ENCODE measurements at regions not wholly inside any gene's neighbourhood (a gene's known extent, or its start where the extent isn't known, plus 50 kb on each side); places are given as distances from the start of the nearest gene placed in this dataset.

- in situ Hi-C loops (cut with MboI; ENCODE audit: low sequenced_read_pairs) (no loop called here), dilution Hi-C loops (cut with HindIII; ENCODE audit: low sequenced_read_pairs, unreplicated experiment) (no loop called here), intact Hi-C loops (cut with micrococcal nuclease) (no loop called here)
- no peak overlapping the region for H3K9ac ChIP-seq (ENCODE audit: low read depth, low read length)
- H3K9me1 ChIP-seq (ENCODE audit: insufficient read depth, low read length), result no peaks in the 10 kb centered on the region
- H3K18ac ChIP-seq (ENCODE audit: low read depth, low read length), result no peak overlapping the region
- H4K8ac ChIP-seq (ENCODE audit: low read depth in 2 of 2, low read length in 2 of 2), result no peak overlapping the region
- H3K56ac ChIP-seq (ENCODE audit: extremely low read depth, insufficient read depth, low read length), result no peak overlapping the region
- BruUV-seq (replicated peaks), result no TSS peak
- no peaks in the 10 kb centered on the region for H3K9me3 ChIP-seq (ENCODE audit: control insufficient read depth, insufficient read depth, low read length)
- TF ChIP-seq RFX5 (IDR thresholded peaks at IDR 0.05; ENCODE audit: low read depth, low read length), result no peak
- TF ChIP-seq NFE2L2 (IDR thresholded peaks at IDR 0.05; ENCODE audit: low read depth, low read length), result no peak
- TF ChIP-seq CEBPB (IDR thresholded peaks at IDR 0.05; ENCODE audit: low read depth, low read length), result no peak
- TF ChIP-seq POLR2A (IDR thresholded peaks at IDR 0.05; ENCODE audit: low read depth, low read length), result no peak
- TF ChIP-seq CHD1 (IDR thresholded peaks at IDR 0.05; ENCODE audit: low read depth, low read length), result no peak
- TF ChIP-seq RCOR1 (IDR thresholded peaks at IDR 0.05; ENCODE audit: insufficient replicate concordance, low read length), result no peak
- no peak for TF ChIP-seq MXI1 (IDR thresholded peaks at IDR 0.05; ENCODE audit: borderline replicate concordance, low read depth, low read length)
- no peak for TF ChIP-seq CTCF (conservative IDR thresholded peaks at IDR 0.05; ENCODE audit: low read depth, low read length)
- no peak for TF ChIP-seq ELK1 (IDR thresholded peaks at IDR 0.05; ENCODE audit: borderline replicate concordance, low read depth, low read length)
- TF ChIP-seq RAD21 (IDR thresholded peaks at IDR 0.05; ENCODE audit: low read length), result no peak
- TF ChIP-seq USF2 (IDR thresholded peaks at IDR 0.05; ENCODE audit: low read depth, low read length), result no peak
- TF ChIP-seq FOS (IDR thresholded peaks at IDR 0.05; ENCODE audit: low read depth, low read length), result no peak
- no peak for TF ChIP-seq BHLHE40 (IDR thresholded peaks at IDR 0.05; ENCODE audit: low read depth, low read length)
- no peaks in the 10 kb centered on the region for H3K36me3 ChIP-seq (ENCODE audit: control insufficient read depth, insufficient read depth, low read length)
- DNase-seq, result no peak
- H4K20me1 ChIP-seq (ENCODE audit: insufficient read depth, low read length), result no peaks in the 10 kb centered on the region
- H3K27me3 ChIP-seq (ENCODE audit: control insufficient read depth, insufficient read depth, low read length), result no peaks in the 10 kb centered on the region
- no peak overlapping the region for H2AFZ ChIP-seq (replicated peaks; ENCODE audit: low read length, poor library complexity)
- H4K5ac ChIP-seq (ENCODE audit: low read depth, low read length), result no peak overlapping the region
- H3K4me2 ChIP-seq (ENCODE audit: low read depth, low read length), result no peak overlapping the region
- H2BK120ac ChIP-seq (ENCODE audit: low read depth, low read length), result no peak overlapping the region
- no peak for ATAC-seq (ENCODE audit: low read depth)
- H3K27ac ChIP-seq (ENCODE audit: insufficient read depth, low read length), result no peak overlapping the region
- H2BK5ac ChIP-seq (ENCODE audit: low read depth, low read length, poor library complexity, severe bottlenecking), result no peak overlapping the region
- H3K79me1 ChIP-seq (ENCODE audit: low read depth in 1 of 2, low read length in 2 of 2), result no peaks in the 10 kb centered on the region
- H3K4me1 ChIP-seq (ENCODE audit: control insufficient read depth, insufficient read depth, low read length), result no peaks in the 10 kb centered on the region
- WGBS, 2 experiments (ENCODE audit: extremely low coverage in 2 of 2, insufficient read length in 1 of 2), result no CpG with 5 or more reads among the region's 1 CpG
- no peak overlapping the region for H4K91ac ChIP-seq (ENCODE audit: insufficient read depth, low read depth, low read length)
- no peak overlapping the region for H2AK9ac ChIP-seq (replicated peaks; ENCODE audit: low read depth, low read length, poor library complexity)
- no peak overlapping the region for H2AK5ac ChIP-seq (ENCODE audit: low read depth, low read length)
- no peak overlapping the region for H3K23ac ChIP-seq (ENCODE audit: low read depth, low read length)
- H3K4ac ChIP-seq (ENCODE audit: low read depth, low read length), result no peak overlapping the region
- POLR2A ChIA-PET (ENCODE audit: unreplicated experiment), result no interaction called here
- H3K14ac ChIP-seq (replicated peaks; ENCODE audit: low read depth, low read length), result no peak overlapping the region
- no peak overlapping the region for H2BK20ac ChIP-seq (ENCODE audit: low read depth, low read length)
- no peak overlapping the region for H3K4me3 ChIP-seq (ENCODE audit: insufficient read depth, low read depth, low read length)
- CTCF ChIA-PET, result no interaction called here
- no peak overlapping the region for H2BK15ac ChIP-seq (ENCODE audit: low read depth, low read length)
Observed at GRCh38 chr10:106487726-106488125, 676.8 kb downstream of the SORCS1 start.
